DND-41 (cell line): ENCODE measurements at regions not wholly inside any gene's neighbourhood (a gene's known extent, or its start where the extent isn't known, plus 50 kb on each side); places are given as distances from the start of the nearest gene placed in this dataset.

ENCODE experiments used
- CTCF ChIP-seq: IDR thresholded peaks from 2 replicates; pipeline ENCODE4 v1.5.1; 2012; ENCODE audit warnings: borderline replicate concordance, low read length, moderate library complexity, mild to moderate bottlenecking; ENCODE audit not compliant: poor library complexity, severe bottlenecking; ENCODE audit errors: extremely low read depth
- EZH2 ChIP-seq: IDR thresholded peaks from 3 replicates; pipeline ENCODE4 v1.6.1; 2012; ENCODE audit warnings: borderline replicate concordance, low read depth, mild to moderate bottlenecking, moderate library complexity, low read length, inconsistent platforms; ENCODE audit not compliant: severe bottlenecking

DNA sequence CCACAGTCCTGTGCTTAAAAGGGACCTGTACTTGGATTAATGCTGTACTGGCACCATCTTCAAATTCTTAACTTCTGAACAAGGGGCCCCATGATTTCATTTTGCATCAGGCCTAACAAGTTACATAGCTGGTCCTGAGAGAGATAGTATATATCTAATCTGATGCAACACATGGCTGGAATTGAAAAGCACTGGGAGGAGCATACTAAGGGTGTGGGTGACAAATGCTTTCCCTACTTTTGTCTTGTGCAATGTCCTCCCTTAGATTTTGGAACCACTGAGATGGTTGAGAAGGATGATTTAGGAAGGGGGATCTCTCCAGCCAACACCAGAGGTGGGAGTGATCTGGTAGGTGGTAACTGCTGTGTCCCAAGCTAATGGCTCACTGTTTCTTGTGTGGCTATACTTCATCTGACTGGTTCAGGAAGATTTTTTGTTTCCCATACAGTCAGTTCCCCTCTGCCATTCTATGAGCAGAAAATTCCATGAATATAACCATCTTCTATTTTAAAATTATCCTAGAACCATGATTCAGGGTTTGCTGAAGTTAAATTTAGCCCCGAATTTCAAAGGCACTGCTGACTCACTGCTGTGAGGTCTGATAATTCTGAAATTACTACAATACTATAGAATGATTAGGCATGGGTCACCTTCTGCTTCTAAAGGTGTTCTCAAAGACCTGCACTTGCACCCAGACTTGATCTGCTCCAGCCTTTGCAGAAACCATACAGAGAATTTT is 108.3 kb upstream of the NCKAP5 start:
- TF ChIP-seq CTCF, result no peak
- no peak for TF ChIP-seq EZH2
